SK-N-SH (cell line): ENCODE measurements at regions not wholly inside any gene's neighbourhood (a gene's known extent, or its start where the extent isn't known, plus 50 kb on each side); places are given as distances from the start of the nearest gene placed in this dataset.
"Not testable (repeated sequence)": the region's sequence is repeated elsewhere in the genome, so short reads cannot be mapped to it uniquely, and the experiment has no call there.

ENCODE experiments used
- CHD2 ChIP-seq: fragments of 150-350 bp; IDR thresholded peaks from 2 replicates; pipeline ENCODE4 v1.6.1; 2018; ENCODE audit warnings: low read length; ENCODE audit not compliant: partially characterized antibody
- CTCF ChIP-seq: fragments of 200-600 bp; sonication (generic); IDR thresholded peaks from 2 replicates; pipeline ENCODE4 v1.6.1; 2017; ENCODE audit warnings: antibody characterized with exemption, mild to moderate bottlenecking, moderate library complexity
- EP300 ChIP-seq, 2 experiments: IDR thresholded peaks; 2 replicates each; pipeline versions ENCODE4 v1.4.0 to v1.6.1; 2012; ENCODE audit warnings: borderline replicate concordance in 1 of 2, low read depth in 1 of 2, low read length in 1 of 2
- EZH2phosphoT487 ChIP-seq: fragments of 200-600 bp; sonication (generic); IDR thresholded peaks from 2 replicates; pipeline ENCODE4 v1.6.1; 2017; ENCODE audit warnings: low read depth, mixed run types, mild to moderate bottlenecking, antibody characterized with exemption, moderate library complexity, borderline replicate concordance
- FOSL2 ChIP-seq: IDR thresholded peaks from 2 replicates; pipeline ENCODE4 v1.4.0; 2012; ENCODE audit warnings: low read depth, mild to moderate bottlenecking, moderate library complexity, borderline replicate concordance
- POLR2AphosphoS5 ChIP-seq: IDR thresholded peaks from 2 replicates; pipeline ENCODE4 v1.6.1; 2012; ENCODE audit warnings: low read depth, low read length
- RCOR1 ChIP-seq: fragments of 150-350 bp; IDR thresholded peaks from 2 replicates; pipeline ENCODE4 v1.6.1; 2017; ENCODE audit warnings: antibody characterized with exemption, low read length
- RFX5 ChIP-seq: IDR thresholded peaks from 2 replicates; pipeline ENCODE4 v1.6.1; 2012; ENCODE audit warnings: mild to moderate bottlenecking, improper control_type of control experiment, low read length
- TAF1 ChIP-seq: IDR thresholded peaks from 2 replicates; pipeline ENCODE4 v1.6.1; 2012; ENCODE audit warnings: low read depth, mild to moderate bottlenecking, low read length, moderate library complexity, borderline replicate concordance

- TF ChIP-seq CTCF; POLR2AphosphoS5; TAF1; EZH2phosphoT487; RCOR1; FOSL2; EP300 (IDR thresholded peaks at IDR 0.05; ENCODE audit: borderline replicate concordance in 1 of 2, low read depth in 1 of 2, low read length in 1 of 2); RFX5; CHD2: not testable (repeated sequence)
These were observed 80.2 kb upstream of the SYN3 start for GRCh38 chr22:33138333-33138732.
